HL-60 (cell line): ENCODE measurements at regions not wholly inside any gene's neighbourhood (a gene's known extent, or its start where the extent isn't known, plus 50 kb on each side); places are given as distances from the start of the nearest gene placed in this dataset.

Source experiments
- CTCF ChIP-seq: IDR thresholded peaks from one replicate; pipeline ENCODE4 v1.5.1; 2011; ENCODE audit warnings: low read length, control low read depth, inconsistent platforms; ENCODE audit not compliant: insufficient read depth
- POLR2AphosphoS5 ChIP-seq: IDR thresholded peaks from 2 replicates; pipeline ENCODE4 v1.6.1; 2012; ENCODE audit warnings: low read depth
- REST ChIP-seq: IDR thresholded peaks from 2 replicates; pipeline ENCODE4 v1.6.1; 2012; ENCODE audit warnings: low read depth; ENCODE audit not compliant: insufficient replicate concordance

GRCh38 chr2:181290182-181290581 is 167.0 kb upstream of the ITGA4 start:
- TF ChIP-seq CTCF (no peak), REST (no peak), POLR2AphosphoS5 (no peak)
